ENCODE measurements at regions not wholly inside any gene's neighbourhood (a gene's known extent, or its start where the extent isn't known, plus 50 kb on each side); places are given as distances from the start of the nearest gene placed in this dataset.

DNA sequence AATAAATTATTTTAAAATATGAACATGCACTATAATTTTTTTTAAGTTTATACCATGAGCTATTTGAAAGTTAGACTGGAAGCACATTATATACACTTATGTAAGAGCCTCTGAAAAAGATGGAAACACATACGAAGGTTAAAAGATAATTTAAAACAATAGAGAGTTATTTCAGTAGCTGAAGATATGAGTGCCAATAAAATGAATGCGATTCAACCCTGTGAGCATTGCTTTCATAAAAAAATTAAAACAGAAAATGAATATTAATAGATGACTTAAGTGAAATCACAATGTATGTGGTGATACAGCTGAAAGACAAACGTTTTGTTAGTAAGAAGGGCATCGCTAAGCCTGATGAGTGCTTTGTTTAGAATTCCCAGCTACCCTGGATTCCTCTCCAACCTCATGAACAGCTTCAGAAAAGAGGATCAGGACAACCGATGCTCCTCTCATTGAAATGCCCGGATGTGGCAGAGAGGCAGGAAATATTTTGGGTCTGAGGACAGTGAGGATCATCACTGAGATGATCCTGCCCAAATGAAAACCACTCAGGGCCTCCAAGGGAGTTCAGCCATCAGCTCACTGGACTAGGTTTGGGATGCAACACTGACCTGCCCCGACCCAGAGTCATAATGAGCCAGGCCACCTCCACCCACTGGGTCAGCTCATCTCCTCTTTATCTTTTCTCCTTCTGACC lies 60.2 kb upstream of the TOP3B start:
- FAIRE-seq = no peak
- no peak for DNase-seq (ENCODE audit: low spot score)

DNA sequence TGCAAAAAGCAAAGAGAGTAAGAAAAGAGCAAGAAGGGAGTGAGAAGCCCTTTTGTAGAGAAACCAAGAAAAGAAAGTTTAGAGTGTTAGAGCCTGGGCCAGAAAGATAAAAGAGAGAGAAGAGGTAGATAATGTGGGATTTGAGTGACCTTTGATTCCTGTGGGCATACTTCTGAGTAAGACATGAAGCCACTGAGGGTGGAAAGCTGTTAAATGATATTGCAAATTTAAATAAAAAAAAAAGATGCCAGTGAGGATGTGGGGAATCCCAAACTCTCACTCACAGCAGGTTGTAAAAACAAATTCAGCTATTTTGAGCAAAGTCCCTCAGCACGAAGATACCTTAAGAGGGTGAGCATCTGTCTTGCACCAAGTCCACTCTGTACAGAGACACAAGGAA lies 59.4 kb upstream of the TOP3B start:
- DNase-seq (ENCODE audit: low spot score) (no peak), FAIRE-seq (no peak)

DNA sequence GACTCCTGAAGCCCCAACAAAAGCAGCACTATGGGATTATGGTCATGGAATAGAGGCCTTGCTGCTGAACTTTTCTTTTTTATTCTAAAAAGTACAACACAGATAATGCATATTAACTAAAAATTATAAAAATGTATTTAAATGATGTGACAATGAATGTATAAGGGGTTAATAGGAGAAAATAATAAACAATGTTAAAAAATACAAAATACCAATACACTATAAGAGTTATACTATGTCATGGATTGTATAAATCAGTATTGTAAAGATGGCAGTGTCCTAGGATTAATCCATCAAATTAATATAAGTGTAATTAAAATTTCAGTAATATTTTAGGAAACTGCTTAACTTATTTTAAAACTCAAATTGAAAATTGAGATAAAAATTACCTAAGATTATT lies 58.3 kb upstream of the TOP3B start:
- DNase-seq (ENCODE audit: low spot score) = no peak
- no peak for FAIRE-seq

DNA sequence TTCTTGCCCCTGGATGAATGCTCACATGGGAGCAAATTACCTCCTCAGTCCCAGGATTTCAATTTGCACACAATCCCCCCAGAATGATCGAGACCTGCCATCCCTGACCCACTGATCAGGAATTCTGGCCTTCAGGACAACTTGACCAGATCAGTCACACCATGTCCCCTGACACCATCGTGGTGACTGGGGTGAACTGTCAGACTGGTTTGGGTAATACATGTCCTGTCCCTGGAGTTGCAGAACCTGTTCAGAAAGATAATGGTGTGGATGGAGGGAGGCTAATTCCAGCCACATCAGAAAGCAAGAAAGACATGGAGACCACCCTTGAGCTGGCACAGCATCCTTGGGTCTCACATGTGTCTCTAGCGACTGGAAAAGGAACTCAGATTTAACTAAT lies 57.9 kb upstream of the TOP3B start:
- DNase-seq (ENCODE audit: low spot score) = no peak
- FAIRE-seq = no peak

DNA sequence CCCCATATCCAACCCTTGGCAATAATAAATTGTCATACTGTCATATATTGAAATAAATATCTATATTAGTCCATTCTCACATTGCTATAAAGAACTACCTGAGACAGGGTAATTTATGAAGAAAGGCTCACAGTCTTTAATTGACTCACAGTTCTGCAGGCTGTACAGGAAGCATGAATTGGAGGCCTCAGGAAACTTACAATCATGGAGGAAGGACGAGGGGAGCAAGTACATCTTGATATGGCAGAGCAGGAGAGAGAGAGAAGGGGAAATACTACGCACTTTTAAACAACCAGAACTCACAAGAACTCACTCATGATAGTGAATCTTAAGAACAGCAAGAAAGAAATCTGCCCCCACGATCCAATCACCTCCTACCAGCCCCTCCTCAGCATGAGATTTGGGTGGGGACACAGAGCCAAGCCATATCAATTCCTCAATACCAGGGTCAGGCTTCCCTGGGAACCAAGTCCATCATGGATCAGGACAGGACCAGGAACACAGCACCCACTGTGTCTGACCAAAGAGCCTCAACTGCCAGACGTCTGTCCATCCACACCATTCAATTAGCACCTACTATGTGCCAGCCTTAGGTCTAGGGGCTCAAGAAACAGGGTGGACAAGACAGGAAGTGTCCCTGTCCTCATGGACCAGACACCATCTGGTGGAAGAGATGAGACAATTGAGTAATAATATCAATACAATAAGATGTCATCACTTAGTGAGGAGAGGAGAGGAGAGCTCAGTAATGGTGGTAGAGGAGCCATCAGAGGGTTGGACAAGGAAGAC lies 56.9 kb upstream of the TOP3B start:
- DNase-seq (ENCODE audit: low spot score) = no peak
- no peak for FAIRE-seq

DNA sequence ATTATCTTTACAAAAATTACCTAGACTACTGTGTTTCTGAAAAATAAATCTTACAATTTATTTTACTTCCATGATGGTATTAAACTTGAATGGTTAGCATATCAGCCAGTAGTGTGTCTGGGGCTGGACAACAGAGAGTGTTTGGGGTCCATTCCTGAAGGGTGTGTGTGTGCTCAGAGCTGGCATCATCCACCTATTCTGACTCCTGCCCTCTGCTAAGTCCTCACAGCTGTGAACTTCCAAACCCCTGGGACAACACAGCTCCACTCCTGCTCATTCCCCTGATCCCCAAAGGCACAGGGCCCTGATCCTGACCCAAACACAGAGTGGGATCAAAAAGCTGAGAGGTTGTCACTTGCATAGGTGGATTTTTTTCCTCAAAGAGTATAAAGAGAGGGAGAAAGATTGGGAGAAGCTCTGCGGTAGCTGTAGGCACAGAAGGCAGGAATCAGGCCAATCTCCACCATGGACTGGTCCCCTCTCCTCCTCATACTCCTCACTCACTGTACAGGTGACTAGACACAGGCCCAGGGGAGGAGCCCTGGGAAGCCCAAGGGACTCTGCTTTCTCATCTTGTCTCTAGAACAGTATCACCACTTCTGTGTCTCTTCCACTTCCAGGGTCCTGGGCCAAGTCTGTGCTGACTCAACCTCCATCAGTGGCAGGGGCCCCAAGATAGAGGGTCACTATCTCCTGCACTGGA lies 55.7 kb upstream of the TOP3B start:
- DNase-seq (ENCODE audit: low spot score) (no peak), FAIRE-seq (no peak)

DNA sequence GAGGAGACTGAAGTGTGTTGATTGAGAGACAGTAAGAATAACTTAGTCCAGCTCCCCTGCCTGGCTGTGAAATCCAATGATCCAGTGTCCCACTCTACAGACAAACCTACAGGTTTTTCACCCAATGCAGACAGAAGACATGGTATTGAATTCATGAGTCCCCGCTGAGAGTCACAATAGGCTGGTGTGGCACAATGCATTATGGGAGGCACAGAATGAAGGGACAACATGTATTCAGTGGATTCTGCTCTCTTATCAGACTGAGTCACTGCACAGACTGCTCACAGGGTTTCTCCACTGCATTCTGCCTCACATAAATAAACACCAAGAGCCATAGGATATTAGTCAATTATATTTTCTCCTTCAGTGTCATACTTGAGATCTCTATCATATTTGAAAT lies 55.2 kb upstream of the TOP3B start:
- no peak for FAIRE-seq
- no peak for DNase-seq (ENCODE audit: low spot score)

DNA sequence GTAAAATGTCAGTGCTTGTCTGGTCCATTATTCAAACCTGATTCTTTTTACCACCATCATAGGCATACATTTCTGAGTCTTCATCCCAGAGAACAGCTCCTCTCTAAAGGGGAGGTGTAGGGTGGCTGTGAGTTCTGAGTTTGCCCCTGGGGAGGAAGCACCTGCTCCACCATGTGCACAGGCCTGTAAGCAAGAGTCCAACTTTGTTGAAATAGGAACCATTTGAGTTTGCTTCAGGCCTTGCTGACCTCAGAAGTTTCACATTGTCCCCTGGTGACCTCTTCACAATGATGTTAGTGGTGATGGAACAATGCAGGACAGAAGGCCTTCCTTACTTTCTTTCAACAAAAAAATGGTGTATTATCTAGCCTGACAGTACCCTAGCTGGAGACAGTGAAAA lies 54.6 kb upstream of the TOP3B start:
- FAIRE-seq (no peak), DNase-seq (ENCODE audit: low spot score) (no peak)

DNA sequence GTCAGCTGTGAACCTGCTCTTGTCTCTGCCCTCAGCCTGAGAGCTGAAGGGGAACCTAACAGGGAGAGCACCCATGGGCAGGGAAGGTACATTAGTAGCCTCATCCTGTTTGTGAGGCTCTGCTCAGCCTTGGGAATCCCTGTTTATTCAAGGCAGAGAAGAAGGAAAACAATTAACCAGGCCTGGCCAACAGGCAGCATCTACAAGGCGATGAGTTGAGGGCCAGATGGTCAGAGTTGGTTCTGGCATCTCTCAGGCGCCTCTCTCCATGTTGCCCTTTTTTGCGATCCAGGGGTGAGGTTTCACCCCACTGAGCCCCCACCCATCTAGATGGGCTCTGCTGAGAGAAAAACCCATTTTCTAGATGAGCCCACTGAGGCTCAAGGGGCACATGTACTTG lies 54.0 kb upstream of the TOP3B start:
- FAIRE-seq (no peak), DNase-seq (ENCODE audit: low spot score) (no peak)

DNA sequence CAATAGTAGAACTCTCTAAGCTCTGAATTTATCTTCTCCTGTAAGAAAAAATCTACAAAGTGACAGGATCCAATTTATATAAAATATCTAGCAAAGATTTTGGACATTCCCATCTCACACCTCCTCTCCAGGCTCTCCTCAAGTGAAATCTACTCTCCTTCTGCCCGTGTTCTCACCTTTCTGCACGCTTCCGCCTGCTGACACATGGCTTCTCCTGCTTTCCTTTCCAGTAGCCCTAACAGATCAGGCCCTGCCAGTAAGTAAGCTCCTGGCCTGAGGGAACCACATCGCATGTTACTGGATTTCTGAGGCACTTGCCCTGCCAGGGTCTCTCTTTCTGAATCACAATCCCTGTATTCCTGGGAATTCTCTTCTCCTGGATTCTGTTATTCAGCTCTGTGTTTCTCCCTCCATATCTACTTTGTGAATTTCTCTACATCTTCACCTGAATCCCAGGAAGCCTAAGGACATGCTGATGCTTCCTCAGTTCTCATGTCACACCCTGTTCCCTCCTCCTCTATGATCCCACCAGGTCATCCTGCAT lies 53.3 kb upstream of the TOP3B start:
- FAIRE-seq = no peak

DNA sequence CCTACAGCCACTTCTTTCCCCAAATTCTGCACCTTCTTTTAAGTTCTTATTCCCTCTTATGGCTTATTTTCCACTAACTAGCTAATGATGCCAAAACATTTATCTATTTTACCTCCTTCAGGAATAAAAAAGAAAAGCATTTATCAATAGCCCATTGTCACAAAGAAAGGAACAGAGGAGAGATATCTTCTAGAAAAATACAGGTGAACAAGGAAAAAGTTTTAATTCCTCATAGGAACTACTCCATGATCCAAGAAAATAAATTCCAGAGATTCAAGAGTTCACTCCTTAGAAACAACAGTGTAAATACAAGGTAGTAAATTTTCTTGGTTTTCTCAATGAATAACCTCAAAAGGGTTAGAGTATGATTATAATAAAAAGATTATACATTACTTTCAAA lies 52.6 kb upstream of the TOP3B start:
- FAIRE-seq = no peak
- DNase-seq (ENCODE audit: low spot score) = no peak

More for the DNA sequence above, 53.3 kb upstream of the TOP3B start:
- DNase-seq (ENCODE audit: low spot score) = no peak

DNA sequence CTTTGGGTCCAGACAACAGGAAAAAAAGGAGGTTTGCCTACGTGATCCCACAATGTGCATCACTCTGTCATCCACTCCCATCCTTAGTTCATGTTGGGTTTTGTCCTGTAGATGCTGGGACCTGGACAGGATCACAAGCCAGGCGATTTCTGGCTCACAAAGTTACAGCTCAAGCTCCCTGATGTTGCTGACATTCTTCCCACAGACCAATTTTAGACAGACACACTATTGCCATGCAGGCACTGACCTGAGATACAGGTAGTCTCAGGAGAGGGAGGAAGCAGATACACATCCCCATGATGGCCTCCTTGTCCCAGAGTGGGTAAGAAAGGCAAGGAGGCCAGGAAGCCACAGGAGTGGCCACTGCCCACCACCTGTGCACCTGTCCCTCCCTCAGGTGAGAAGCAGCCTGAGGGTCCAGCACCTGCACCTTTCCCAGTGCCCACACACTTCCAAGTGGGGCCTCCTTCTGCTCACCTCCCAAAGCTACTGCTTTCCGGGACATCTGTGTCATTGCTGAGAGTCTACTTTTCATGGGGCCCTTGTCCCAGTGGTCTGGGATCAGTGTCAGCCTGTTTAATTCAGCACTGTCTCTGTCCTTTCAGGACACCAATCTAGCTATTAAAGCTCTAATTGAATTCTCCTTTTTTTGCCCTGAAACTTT lies 52.0 kb upstream of the TOP3B start:
- no peak for DNase-seq (ENCODE audit: low spot score)
- no peak for FAIRE-seq

DNA sequence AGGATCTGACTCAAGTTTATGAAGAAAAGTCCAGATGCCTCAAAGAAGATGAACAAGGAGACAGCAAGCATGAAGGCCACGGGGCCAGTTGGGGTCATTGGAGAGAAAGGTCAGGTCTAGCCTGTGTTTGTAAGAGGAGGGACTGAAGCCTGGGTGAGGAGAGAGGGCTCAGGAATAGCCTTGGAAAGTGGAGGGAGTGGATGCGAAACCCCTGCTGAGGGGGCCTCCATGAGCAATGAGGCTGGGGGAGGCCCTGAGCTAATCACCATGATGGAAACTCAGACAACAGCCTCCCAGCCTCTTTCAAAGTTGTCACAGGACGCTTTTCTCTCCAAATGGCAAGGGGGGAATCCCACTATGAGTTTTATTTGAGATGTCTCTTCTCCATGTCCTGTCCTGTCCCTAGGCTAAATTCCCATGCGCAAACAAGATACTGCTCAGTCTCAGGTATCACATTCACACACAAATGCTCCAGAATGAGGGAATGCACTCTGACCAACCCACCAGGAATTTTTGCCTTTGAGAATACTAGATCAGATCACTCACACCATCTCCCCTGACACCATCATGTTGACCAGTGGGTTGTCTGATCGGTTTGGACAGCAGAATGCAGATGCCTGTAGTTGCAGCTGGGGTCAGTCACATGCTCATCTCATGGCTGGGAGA lies 51.3 kb upstream of the TOP3B start:
- DNase-seq (ENCODE audit: low spot score) = no peak
- FAIRE-seq = no peak

DNA sequence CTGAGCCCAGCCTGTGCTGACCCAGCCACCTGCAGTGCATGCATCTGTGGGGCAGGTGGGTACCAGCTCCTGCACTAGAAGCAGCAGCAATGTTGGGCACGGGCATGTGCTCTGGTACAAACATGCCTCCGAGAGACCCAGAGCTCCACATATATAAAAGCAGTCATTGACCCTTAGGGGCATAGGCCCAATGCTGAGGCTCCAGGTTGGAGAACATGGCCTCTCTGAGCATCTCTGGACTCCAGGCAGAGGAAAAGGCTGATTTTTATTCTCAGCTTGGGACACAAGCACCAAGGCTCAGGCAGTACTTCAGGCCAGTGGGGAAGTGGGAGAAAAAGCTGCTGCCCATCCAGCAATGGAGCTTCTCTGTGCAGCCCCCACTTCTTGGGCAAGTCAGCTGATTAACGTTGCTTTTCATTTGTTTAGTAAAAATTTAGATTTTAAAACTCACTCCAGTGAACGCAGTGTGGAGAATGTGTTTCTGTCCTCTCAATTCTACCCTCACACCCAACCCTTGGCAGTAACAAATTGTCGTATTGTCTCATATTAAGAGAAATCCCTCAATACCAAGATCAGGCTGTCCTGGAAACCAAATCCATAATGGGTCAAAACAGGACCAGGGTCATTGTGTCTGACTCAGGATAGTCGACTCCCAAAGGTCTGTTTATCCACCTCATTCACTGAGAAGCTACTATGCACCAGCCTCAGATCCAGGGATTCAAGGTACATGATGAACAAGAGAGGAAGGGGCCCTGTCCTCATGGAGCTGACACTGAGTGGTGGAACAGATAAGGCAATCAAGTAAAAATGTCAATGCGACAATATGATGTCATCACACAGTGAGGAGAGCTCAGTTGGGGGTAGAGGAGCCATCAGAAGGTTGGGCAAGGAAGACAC lies 50.6 kb upstream of the TOP3B start:
- FAIRE-seq = no peak
- DNase-seq (ENCODE audit: low spot score) = no peak

DNA sequence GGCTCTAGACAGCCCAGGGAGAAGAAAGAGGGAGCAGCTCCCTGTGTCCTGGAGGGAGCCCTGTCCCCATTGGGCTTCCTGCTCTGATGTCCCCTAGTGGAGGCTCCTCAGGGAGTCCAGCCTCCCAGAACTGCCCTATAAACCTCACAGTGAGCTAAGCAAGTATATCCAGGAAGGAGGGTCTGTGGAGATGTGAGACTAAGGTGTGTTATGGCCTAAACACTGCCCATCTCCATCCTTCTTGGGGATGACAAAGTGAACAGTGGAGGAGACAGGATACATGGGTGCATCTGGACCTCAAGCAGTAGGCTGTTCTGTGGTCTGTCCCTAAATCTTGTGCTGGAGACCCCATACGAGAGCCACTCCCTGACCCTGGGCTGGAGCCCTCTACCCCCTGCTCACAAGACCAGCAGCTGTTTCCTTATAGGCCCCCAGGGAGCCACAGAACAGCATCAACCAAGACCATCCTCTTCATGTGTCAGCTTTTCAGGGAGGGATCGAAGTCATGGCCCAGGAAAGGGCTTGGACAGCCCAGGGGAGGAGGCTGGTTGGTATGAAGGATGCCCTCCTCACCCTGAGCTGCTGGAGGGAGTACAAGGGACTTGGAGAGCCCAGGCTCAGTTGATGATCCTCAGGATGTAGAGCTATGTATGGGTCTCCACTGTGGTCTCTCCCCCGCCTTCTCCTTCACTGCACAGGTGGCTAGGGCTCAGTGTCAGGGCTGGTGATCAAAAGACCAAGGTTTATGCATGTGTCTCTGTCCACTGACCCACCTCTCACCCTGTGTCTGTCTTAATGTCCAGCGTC lies 49.7 kb upstream of the TOP3B start:
- FAIRE-seq (no peak), DNase-seq (ENCODE audit: low spot score) (no peak)

All from RCC 7860 (cell line).